ENCODE measurements at regions not wholly inside any gene's neighbourhood (a gene's known extent, or its start where the extent isn't known, plus 50 kb on each side); places are given as distances from the start of the nearest gene placed in this dataset.

DNA sequence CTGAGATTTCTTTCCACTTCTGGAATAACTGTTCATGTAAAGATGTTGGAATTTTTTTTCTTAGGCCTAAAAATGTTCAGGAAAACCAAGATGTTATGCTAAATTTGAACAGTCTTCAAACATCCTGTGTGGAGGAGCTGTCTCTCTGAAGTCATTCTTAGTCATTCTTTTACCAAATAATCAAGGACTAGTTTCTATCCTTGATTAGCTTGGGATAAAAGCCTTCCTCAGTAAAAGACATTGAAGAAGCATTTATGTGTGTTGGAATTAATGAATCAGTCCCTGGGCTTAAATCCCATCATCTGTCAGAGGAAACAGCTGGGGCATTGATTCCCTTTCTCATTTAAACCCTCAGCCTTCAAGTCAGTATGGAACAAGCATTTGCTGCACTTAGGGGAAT is 300.1 kb upstream of the NXPH2 start:
- Mint-ChIP-seq H3K4me3 (no peak overlapping the region), H3K27me3 (no peaks in the 10 kb centered on the region), H3K9me3 (no peaks in the 10 kb centered on the region), H3K27ac (no peak overlapping the region), H3K4me1 (no peaks in the 10 kb centered on the region), H3K36me3 (ENCODE audit: low read depth) (no peaks in the 10 kb centered on the region)
- ChIA-PET CTCF (no interaction called here), POLR2A (no interaction called here)
- DNase-seq = no peak

DNA sequence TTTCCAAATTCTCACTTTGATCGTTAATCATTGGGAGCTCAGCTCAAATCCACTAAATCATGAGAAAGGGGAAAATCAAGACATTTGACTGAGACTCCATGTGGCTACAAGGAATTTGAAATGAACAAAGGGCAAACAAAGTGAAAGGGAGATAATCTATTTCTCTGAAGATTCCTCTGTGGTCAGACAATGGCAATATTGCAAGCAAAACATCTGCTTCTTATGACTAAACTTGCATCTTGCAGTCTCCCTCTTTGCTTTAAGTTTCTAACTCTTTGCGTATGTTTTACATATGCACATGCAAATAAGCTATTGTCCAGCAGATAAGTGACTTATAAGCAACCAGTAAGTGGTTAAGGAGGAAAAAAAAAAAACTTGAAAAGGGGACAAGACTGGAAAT is 299.1 kb upstream of the NXPH2 start:
- no peaks in the 10 kb centered on the region for H3K27me3 Mint-ChIP-seq
- POLR2A ChIA-PET = no interaction called here
- H3K27ac Mint-ChIP-seq = no peak overlapping the region
- H3K36me3 Mint-ChIP-seq (ENCODE audit: low read depth) = no peaks in the 10 kb centered on the region
- no peak for DNase-seq
- H3K4me1 Mint-ChIP-seq = no peaks in the 10 kb centered on the region
- no peaks in the 10 kb centered on the region for H3K9me3 Mint-ChIP-seq
- CTCF ChIA-PET = no interaction called here
- H3K4me3 Mint-ChIP-seq = no peak overlapping the region

DNA sequence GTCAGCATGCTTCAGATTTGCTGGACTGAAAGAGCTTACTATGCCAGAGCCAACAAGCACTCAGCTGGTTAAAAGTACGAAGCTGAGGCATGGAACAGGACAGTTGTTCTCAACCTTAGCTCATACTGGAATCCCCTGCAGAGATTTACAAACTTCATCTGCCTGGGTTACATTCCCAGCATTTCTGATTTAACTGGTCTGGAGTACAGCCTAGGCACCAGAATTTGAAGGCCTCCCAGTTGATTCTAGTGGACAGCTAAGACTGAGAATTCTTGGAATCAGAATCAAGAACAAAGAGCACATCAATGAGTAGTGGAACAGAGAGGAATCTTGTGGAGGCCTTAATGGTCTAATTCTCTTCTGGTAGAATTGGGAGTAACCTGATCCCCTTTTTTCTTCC is 298.2 kb upstream of the NXPH2 start:
- no peaks in the 10 kb centered on the region for H3K36me3 Mint-ChIP-seq (ENCODE audit: low read depth)
- no peaks in the 10 kb centered on the region for H3K4me1 Mint-ChIP-seq
- no peak for DNase-seq
- CTCF ChIA-PET = no interaction called here
- POLR2A ChIA-PET = no interaction called here
- H3K4me3 Mint-ChIP-seq = no peak overlapping the region
- no peaks in the 10 kb centered on the region for H3K9me3 Mint-ChIP-seq
- H3K27me3 Mint-ChIP-seq = no peaks in the 10 kb centered on the region
- H3K27ac Mint-ChIP-seq = no peak overlapping the region

DNA sequence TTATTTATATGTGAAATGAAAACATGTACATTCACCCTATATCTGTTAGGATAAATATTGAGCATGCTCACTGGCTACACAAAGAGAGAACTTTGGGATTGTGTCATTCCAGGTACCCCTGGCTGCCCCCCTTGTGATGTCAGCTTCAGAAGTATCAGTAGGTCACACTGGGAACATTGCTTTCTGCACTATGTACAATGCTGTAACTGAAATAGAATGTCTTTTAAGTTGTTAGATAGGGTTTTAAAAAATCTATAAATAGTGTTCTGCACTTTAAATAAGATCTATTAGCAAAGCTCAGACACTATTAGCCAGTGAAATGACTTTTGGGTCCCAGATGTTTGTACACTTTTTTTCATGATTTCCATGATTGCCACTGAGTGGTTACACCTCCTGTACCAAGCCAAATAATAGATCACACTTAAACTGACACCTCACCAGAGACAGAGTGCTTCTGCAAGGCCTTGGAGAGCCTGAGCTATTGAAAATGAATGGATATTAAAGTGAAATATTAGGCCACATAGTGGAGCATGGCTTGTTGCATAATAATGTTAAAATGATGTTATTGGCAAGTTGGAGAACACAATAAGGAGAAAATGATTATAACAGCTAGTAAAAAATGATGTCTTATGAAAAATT is 297.0 kb upstream of the NXPH2 start:
- H3K4me1 Mint-ChIP-seq = no peaks in the 10 kb centered on the region
- CTCF ChIA-PET = no interaction called here

DNA sequence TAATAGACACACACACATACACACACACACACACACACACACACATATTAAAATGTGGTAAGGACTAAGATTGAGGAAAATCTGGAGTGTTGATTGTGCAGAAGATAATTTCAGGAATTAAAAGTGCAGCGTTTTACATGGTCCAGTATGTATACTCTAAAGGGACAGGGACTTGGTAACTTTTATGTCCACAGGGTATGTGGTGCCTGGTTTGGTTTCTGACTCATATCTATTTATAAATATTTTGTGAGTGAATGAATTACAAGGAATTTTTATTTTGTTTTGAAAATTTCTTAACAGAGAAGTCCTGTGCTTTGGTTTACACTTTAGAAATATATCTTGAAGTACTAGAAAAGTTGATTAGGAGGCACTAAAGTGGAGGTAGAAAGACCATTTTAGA is 287.7 kb upstream of the NXPH2 start:
- Mint-ChIP-seq H3K4me3 (no peak overlapping the region), H3K27me3 (no peaks in the 10 kb centered on the region), H3K4me1 (no peaks in the 10 kb centered on the region), H3K27ac (no peak overlapping the region), H3K36me3 (ENCODE audit: low read depth) (no peaks in the 10 kb centered on the region), H3K9me3 (no peaks in the 10 kb centered on the region)
- no peak for DNase-seq
- POLR2A ChIA-PET = no interaction called here
- CTCF ChIA-PET = no interaction called here

More for the DNA sequence above, 297.0 kb upstream of the NXPH2 start:
- POLR2A ChIA-PET = no interaction called here
- Mint-ChIP-seq H3K27ac (no peak overlapping the region), H3K27me3 (no peaks in the 10 kb centered on the region), H3K9me3 (no peaks in the 10 kb centered on the region), H3K36me3 (ENCODE audit: low read depth) (no peaks in the 10 kb centered on the region), H3K4me3 (no peak overlapping the region)
- DNase-seq = no peak

DNA sequence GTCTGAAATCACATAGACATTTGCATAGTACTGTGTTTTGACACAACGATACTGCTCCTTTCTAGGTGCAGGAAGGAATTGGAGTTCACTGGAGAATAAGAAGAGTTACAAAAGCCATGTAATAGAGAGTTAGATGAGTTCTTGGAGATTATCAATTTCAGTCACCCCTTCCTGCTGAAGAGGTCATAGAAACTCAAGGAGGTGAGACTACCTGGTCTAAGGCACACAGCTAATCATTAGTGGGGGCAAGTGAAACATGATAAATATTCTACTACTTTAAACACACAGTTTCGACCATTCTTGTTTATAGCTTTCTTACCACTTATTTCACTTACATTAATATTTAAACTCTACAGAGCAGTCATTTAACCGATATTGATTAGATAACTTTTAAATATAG is 286.9 kb upstream of the NXPH2 start:
- Mint-ChIP-seq H3K4me1 (no peaks in the 10 kb centered on the region), H3K27me3 (no peaks in the 10 kb centered on the region), H3K36me3 (ENCODE audit: low read depth) (no peaks in the 10 kb centered on the region), H3K9me3 (peaks cover 2% of the 10 kb centered on the region), H3K27ac (no peak overlapping the region), H3K4me3 (no peak overlapping the region)
- no peak for DNase-seq
- ChIA-PET CTCF (no interaction called here), POLR2A (no interaction called here)

DNA sequence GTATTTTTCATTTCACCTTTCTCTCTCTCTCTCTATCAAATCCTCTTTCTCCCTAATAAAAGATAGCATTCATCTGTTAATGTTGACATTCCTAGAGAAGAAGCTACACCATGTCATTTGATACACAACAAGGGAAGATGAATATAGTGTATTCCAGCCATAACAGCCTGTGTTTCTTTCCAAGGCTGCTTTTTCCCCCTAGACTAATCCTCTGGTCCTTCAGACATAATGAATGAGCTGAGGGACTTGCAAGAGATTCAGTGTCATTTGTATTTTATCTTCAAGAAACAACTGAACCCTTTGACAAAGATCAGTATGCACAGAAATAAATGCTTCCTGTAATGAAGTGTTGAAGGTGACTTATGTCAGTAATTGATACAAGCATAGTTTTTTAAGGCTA is 284.0 kb upstream of the NXPH2 start:
- H3K27me3 Mint-ChIP-seq = no peaks in the 10 kb centered on the region
- no peak overlapping the region for H3K4me3 Mint-ChIP-seq
- no peaks in the 10 kb centered on the region for H3K4me1 Mint-ChIP-seq
- peaks cover 2% of the 10 kb centered on the region for H3K9me3 Mint-ChIP-seq
- no peak overlapping the region for H3K27ac Mint-ChIP-seq
- CTCF ChIA-PET = no interaction called here
- DNase-seq = no peak
- no peaks in the 10 kb centered on the region for H3K36me3 Mint-ChIP-seq (ENCODE audit: low read depth)
- POLR2A ChIA-PET = no interaction called here

DNA sequence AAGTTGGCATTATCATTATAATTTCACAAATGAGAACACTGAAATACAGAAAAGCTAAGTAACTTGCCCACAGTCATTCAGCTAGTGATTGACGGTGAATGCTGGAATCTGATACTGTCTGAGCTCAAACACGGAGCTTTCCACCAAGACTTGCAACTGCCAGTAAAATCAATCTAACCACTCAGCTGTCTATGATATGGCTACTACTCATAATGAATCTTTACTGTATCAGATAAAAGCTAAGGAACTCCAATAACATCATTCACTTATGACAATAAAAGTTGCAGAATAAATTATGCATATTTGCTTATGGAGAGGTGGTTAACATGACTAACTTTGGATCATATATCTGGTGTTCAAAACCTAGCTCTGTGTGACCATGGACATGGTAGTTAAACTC is 279.4 kb upstream of the NXPH2 start:
- H3K4me1 Mint-ChIP-seq = no peaks in the 10 kb centered on the region
- POLR2A ChIA-PET = no interaction called here
- no peaks in the 10 kb centered on the region for H3K36me3 Mint-ChIP-seq (ENCODE audit: low read depth)
- no peak overlapping the region for H3K27ac Mint-ChIP-seq
- no peaks in the 10 kb centered on the region for H3K27me3 Mint-ChIP-seq
- peaks cover 2% of the 10 kb centered on the region for H3K9me3 Mint-ChIP-seq
- no peak overlapping the region for H3K4me3 Mint-ChIP-seq
- CTCF ChIA-PET = no interaction called here
- no peak for DNase-seq

DNA sequence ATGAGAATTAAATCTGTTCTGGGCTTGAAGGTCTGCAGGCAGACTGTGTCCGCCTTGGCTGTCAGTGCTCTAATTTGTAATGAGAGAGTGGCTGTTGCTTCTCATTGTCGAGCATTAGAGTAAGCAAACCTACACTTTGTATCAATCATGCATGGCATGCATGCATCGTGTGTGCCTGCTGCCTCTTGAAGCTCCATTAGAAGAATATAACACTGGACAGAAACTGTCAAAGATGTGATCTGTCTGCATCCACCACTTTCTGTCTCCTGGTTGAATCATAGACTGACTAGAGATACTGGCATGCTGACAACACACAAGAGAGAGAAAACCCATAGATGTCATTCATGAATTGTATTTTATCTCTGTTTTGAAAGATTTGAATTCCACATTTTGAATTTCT is 275.0 kb upstream of the NXPH2 start:
- Mint-ChIP-seq H3K27me3 (no peaks in the 10 kb centered on the region), H3K4me1 (no peaks in the 10 kb centered on the region), H3K27ac (no peak overlapping the region), H3K4me3 (no peak overlapping the region), H3K36me3 (ENCODE audit: low read depth) (no peaks in the 10 kb centered on the region), H3K9me3 (peaks cover 2% of the 10 kb centered on the region)
- CTCF ChIA-PET = no interaction called here
- POLR2A ChIA-PET = no interaction called here
- DNase-seq = no peak

DNA sequence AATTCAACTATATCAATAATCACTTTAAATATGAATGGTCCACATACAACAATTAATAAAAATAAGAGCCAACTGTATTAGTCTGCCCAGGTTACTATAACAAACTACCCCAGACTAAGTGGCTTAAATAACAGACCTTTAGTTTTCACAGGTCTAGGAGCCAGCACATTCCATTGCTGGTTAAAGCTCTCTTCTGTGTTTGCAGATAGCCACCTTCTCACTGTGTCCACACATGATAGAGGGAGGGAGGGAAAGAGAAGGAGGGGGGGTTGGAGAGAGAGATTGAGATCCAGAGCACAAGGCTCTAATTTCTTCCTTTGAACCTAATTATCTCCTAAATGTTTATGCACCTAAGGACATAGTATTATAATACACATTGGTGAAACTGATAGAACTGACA is 267.8 kb upstream of the NXPH2 start:
- POLR2A ChIA-PET = no interaction called here
- no peak for DNase-seq
- CTCF ChIA-PET = no interaction called here
- Mint-ChIP-seq H3K27me3 (no peaks in the 10 kb centered on the region), H3K36me3 (ENCODE audit: low read depth) (no peaks in the 10 kb centered on the region), H3K27ac (no peak overlapping the region), H3K4me1 (no peaks in the 10 kb centered on the region), H3K4me3 (no peak overlapping the region), H3K9me3 (peaks cover 3% of the 10 kb centered on the region)

DNA sequence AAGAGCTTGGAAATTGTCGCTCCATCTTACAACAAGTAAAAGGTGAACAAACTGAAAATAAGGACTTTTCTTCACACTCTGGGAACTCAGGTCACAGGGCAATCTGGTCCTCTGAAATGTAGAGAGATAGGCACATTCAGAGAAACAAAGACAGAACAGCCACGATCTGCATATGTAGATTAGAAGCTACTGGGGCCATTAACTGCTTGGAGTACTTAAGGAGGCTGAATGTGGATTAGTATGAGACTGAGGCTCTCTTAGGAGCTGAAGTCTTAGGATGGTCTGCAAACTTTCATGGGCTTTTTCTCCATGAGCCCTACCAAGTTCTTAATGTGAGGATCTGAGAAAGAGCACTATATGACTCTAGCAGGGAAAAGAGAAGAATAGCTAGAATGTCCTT is 265.3 kb upstream of the NXPH2 start:
- POLR2A ChIA-PET = no interaction called here
- no peak overlapping the region for H3K27ac Mint-ChIP-seq
- CTCF ChIA-PET = no interaction called here

DNA sequence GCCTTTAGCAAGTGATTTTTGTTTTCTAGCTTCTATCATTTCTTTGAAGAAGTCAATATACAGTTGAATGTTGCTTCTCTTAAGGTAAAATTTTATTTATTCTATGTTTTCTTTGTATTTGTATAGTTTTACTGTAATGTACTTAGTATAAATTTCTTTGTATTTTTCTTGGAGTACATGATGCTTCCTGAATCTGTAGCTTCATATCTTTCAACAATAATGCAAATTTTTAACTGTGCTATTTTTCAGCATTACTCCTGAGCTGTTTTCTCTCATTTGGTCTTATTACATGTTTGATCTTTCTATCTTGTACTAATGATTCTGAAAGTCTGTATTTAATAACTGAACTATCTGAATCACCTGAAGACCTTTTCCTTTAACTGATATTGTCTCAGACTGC is 253.9 kb upstream of the NXPH2 start:
- Mint-ChIP-seq H3K27me3 (no peaks in the 10 kb centered on the region), H3K36me3 (ENCODE audit: low read depth) (no peaks in the 10 kb centered on the region)
- DNase-seq = no peak

More for the DNA sequence above, 265.3 kb upstream of the NXPH2 start:
- Mint-ChIP-seq H3K4me1 (no peaks in the 10 kb centered on the region), H3K27me3 (no peaks in the 10 kb centered on the region), H3K9me3 (peaks cover 3% of the 10 kb centered on the region), H3K36me3 (ENCODE audit: low read depth) (no peaks in the 10 kb centered on the region), H3K4me3 (no peak overlapping the region)
- no peak for DNase-seq

DNA sequence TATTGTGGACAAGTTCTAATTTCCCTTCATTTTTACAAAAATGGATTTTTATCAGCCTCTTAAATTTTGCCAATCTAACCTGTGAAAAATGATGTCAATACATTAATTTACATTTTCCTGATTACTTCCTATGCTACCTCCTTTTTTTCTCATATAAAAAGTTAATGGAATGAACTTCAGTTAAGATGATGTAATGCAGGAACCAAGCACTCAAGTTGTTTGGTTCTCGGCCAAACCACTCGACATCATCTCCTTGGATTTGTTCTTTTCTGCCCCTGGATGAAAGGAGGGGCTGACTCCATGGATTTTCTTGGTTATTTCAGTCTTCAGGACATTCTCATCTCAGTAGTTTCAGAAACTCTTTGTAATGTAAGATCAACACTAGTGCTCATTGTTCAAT is 253.1 kb upstream of the NXPH2 start:
- Mint-ChIP-seq H3K4me3 (no peak overlapping the region), H3K9me3 (no peaks in the 10 kb centered on the region), H3K36me3 (ENCODE audit: low read depth) (no peaks in the 10 kb centered on the region), H3K27ac (no peak overlapping the region), H3K27me3 (no peaks in the 10 kb centered on the region), H3K4me1 (no peaks in the 10 kb centered on the region)
- CTCF ChIA-PET = no interaction called here
- POLR2A ChIA-PET = no interaction called here
- DNase-seq = no peak

More for the DNA sequence above, 253.9 kb upstream of the NXPH2 start:
- H3K9me3 Mint-ChIP-seq = no peaks in the 10 kb centered on the region
- CTCF ChIA-PET = no interaction called here
- H3K4me3 Mint-ChIP-seq = no peak overlapping the region
- POLR2A ChIA-PET = no interaction called here
- no peaks in the 10 kb centered on the region for H3K4me1 Mint-ChIP-seq
- H3K27ac Mint-ChIP-seq = no peak overlapping the region

DNA sequence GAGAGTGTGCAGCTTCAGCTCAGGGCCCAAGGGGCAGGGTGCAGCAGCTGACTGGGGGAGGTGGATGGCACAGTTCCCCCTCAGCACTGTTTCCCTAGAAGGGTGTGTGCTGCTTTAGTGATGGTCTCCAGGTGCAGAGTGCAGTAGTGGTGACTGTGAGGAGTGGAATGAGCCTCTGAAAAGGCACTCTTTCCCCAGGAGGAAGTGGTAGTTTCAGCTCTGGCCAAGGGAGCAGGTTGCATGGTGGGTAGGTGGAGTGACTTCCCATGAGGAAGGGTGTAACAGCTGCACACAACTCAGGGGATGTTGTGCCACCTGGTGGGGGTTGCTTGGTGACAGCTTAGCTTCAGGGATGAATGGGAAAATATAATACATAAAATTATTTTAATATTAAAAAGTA is 251.5 kb upstream of the NXPH2 start:
- H3K4me1 Mint-ChIP-seq = no peaks in the 10 kb centered on the region
- CTCF ChIA-PET = no interaction called here
- POLR2A ChIA-PET = no interaction called here

DNA sequence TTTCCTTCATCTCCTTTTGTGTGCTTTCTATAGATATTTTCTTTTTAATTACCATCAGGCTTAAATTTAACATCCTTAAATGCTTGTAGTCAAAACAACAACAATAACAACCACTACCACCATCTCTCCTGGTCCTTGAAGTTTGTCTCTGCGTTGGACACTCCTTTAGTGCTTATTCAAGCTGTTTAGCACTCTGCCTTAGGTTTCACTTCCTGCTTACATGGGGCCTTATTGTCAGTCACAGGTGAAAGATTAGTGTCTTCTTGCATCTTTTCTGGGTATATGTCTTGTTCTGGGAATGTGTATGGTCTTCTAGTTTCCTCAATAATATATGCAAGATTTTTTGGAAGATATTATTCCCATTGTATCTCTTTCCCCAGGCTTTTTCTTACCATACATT is 240.1 kb upstream of the NXPH2 start:
- no peaks in the 10 kb centered on the region for H3K4me1 Mint-ChIP-seq
- no peak overlapping the region for H3K27ac Mint-ChIP-seq
- ChIA-PET CTCF (no interaction called here), POLR2A (no interaction called here)
- H3K36me3 Mint-ChIP-seq (ENCODE audit: low read depth) = no peaks in the 10 kb centered on the region
- DNase-seq = no peak
- H3K27me3 Mint-ChIP-seq = no peaks in the 10 kb centered on the region
- peaks cover 11% of the 10 kb centered on the region for H3K9me3 Mint-ChIP-seq
- no peak overlapping the region for H3K4me3 Mint-ChIP-seq

More for the DNA sequence above, 251.5 kb upstream of the NXPH2 start:
- Mint-ChIP-seq H3K36me3 (ENCODE audit: low read depth) (no peaks in the 10 kb centered on the region), H3K27ac (no peak overlapping the region), H3K9me3 (no peaks in the 10 kb centered on the region), H3K27me3 (no peaks in the 10 kb centered on the region), H3K4me3 (no peak overlapping the region)
- no peak for DNase-seq
